ENCODE measurements at regions not wholly inside any gene's neighbourhood (a gene's known extent, or its start where the extent isn't known, plus 50 kb on each side); places are given as distances from the start of the nearest gene placed in this dataset.

- no peak for TF ChIP-seq CTCF (IDR thresholded peaks at IDR 0.05)
- no peak for TF ChIP-seq EZH2 (IDR thresholded peaks at IDR 0.05; ENCODE audit: borderline replicate concordance, insufficient read depth, low read depth, low read length, poor library complexity, severe bottlenecking)
These were observed 203.9 kb downstream of the TBXT start for GRCh38 chr6:165963750-165964149.

Data from B cell (primary cell).